ENCODE measurements at regions not wholly inside any gene's neighbourhood (a gene's known extent, or its start where the extent isn't known, plus 50 kb on each side); places are given as distances from the start of the nearest gene placed in this dataset.

DNA sequence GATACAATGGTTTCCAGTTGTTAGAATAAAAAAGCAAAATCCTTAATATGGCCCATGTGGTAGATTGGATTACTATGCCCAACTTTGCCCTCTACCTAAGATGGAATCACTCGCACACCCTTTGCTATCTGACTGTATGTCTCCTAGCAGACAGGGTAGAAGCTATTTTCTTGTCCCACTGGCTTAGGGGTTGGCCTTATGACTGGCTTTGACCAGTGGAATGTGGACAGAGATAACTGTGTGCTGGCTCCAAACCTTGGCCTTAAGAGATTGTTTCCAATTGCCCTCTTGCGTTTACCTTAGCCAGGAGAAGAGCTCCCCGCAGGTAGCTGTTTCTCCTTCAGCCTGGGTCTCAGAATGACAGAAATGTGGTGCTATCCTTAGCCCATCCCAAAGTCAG, 355.9 kb downstream of the BCOR start:
- no peak overlapping the region for H3K9ac ChIP-seq (ENCODE audit: extremely low read depth, low read length, poor library complexity, severe bottlenecking)
- Mint-ChIP-seq H3K4me3 (no peak overlapping the region), H3K9me3 (peaks cover 5% of the 10 kb centered on the region), H3K4me1 (peaks cover 3% of the 10 kb centered on the region), H3K27me3 (ENCODE audit: insufficient read depth) (peaks cover 5% of the 10 kb centered on the region), H3K27ac (no peak overlapping the region), H3K36me3 (ENCODE audit: low read depth) (no peaks in the 10 kb centered on the region)
- no peaks in the 10 kb centered on the region for H3K36me3 ChIP-seq (ENCODE audit: control insufficient read depth, insufficient read depth, low read length)
- H3K27ac ChIP-seq (ENCODE audit: low read depth, low read length): no peak overlapping the region
- TF ChIP-seq, protein P1, sequence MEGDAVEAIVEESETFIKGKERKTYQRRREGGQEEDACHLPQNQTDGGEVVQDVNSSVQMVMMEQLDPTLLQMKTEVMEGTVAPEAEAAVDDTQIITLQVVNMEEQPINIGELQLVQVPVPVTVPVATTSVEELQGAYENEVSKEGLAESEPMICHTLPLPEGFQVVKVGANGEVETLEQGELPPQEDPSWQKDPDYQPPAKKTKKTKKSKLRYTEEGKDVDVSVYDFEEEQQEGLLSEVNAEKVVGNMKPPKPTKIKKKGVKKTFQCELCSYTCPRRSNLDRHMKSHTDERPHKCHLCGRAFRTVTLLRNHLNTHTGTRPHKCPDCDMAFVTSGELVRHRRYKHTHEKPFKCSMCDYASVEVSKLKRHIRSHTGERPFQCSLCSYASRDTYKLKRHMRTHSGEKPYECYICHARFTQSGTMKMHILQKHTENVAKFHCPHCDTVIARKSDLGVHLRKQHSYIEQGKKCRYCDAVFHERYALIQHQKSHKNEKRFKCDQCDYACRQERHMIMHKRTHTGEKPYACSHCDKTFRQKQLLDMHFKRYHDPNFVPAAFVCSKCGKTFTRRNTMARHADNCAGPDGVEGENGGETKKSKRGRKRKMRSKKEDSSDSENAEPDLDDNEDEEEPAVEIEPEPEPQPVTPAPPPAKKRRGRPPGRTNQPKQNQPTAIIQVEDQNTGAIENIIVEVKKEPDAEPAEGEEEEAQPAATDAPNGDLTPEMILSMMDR (conservative IDR thresholded peaks at IDR 0.05): no peak
- 91 to 92% methylated on average over 2 to 3 of the region's 3 CpGs for WGBS, 2 experiments (ENCODE audit: insufficient coverage in 1 of 2, insufficient read length in 1 of 2)
- H3K4me1 ChIP-seq (ENCODE audit: control insufficient read depth, insufficient read depth, low read length): no peaks in the 10 kb centered on the region
- no peak for DNase-seq
- no peaks in the 10 kb centered on the region for H3K9me3 ChIP-seq (ENCODE audit: control insufficient read depth, low read length)
- H3K4me3 ChIP-seq (ENCODE audit: low read length): no peak overlapping the region
- H3K27me3 ChIP-seq (ENCODE audit: control insufficient read depth, insufficient read depth, low read length, poor library complexity, severe bottlenecking): no peaks in the 10 kb centered on the region

- Mint-ChIP-seq H3K36me3 (ENCODE audit: low read depth) (no peaks in the 10 kb centered on the region), H3K4me1 (peaks cover 3% of the 10 kb centered on the region), H3K27me3 (ENCODE audit: insufficient read depth) (peaks cover 5% of the 10 kb centered on the region), H3K9me3 (peaks cover 3% of the 10 kb centered on the region), H3K27ac (no peak overlapping the region), H3K4me3 (no peak overlapping the region)
- Histone ChIP-seq H3K9me3 (ENCODE audit: control insufficient read depth, low read length) (no peaks in the 10 kb centered on the region), H3K27ac (ENCODE audit: low read depth, low read length) (no peak overlapping the region), H3K4me3 (ENCODE audit: low read length) (no peak overlapping the region), H3K4me1 (ENCODE audit: control insufficient read depth, insufficient read depth, low read length) (no peaks in the 10 kb centered on the region), H3K27me3 (ENCODE audit: control insufficient read depth, insufficient read depth, low read length, poor library complexity, severe bottlenecking) (no peaks in the 10 kb centered on the region), H3K9ac (ENCODE audit: extremely low read depth, low read length, poor library complexity, severe bottlenecking) (no peak overlapping the region), H3K36me3 (ENCODE audit: control insufficient read depth, insufficient read depth, low read length) (no peaks in the 10 kb centered on the region)
- TF ChIP-seq, protein P1 (conservative IDR thresholded peaks at IDR 0.05): no peak
- WGBS, 2 experiments (ENCODE audit: insufficient coverage in 1 of 2, insufficient read length in 1 of 2): 94% methylated on average over 1 of the region's 2 CpGs; no CpG with 5 or more reads in 1 of the 2 experiments
- DNase-seq: no peak
Measured at GRCh38 chrX:39745818-39746217, 351.9 kb downstream of the BCOR start.

DNA sequence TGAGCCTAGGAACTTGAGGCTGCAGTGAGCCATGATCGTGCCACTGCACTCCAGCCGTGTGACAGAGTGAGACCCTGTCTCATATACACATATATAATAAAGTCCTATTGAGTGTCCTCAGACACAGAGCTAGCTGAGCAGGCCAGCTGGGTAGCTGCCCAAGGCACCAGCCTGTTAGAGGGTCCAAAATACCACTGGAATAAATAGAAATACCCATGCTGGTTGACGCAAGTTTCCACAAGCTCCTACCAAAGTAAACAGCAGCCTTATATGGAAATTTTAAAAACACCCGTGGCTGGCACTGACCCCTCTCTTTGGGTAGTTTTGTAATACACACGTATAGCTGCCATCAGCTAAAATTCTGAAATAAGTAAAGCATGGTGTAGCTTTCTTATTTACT, 348.6 kb downstream of the BCOR start:
- DNase-seq: no peak
- Mint-ChIP-seq H3K9me3 (peaks cover 16% of the 10 kb centered on the region), H3K4me3 (no peak overlapping the region), H3K36me3 (ENCODE audit: low read depth) (no peaks in the 10 kb centered on the region), H3K4me1 (peaks cover 8% of the 10 kb centered on the region), H3K27me3 (ENCODE audit: insufficient read depth) (peaks cover 9% of the 10 kb centered on the region), H3K27ac (no peak overlapping the region)
- TF ChIP-seq, protein P1 (conservative IDR thresholded peaks at IDR 0.05): no peak
- Histone ChIP-seq H3K4me3 (ENCODE audit: low read length) (no peak overlapping the region), H3K27ac (ENCODE audit: low read depth, low read length) (no peak overlapping the region), H3K36me3 (ENCODE audit: control insufficient read depth, insufficient read depth, low read length) (no peaks in the 10 kb centered on the region), H3K4me1 (ENCODE audit: control insufficient read depth, insufficient read depth, low read length) (no peaks in the 10 kb centered on the region), H3K9me3 (ENCODE audit: control insufficient read depth, low read length) (no peaks in the 10 kb centered on the region), H3K9ac (ENCODE audit: extremely low read depth, low read length, poor library complexity, severe bottlenecking) (no peak overlapping the region), H3K27me3 (ENCODE audit: control insufficient read depth, insufficient read depth, low read length, poor library complexity, severe bottlenecking) (no peaks in the 10 kb centered on the region)
- WGBS, 2 experiments (ENCODE audit: insufficient coverage in 1 of 2, insufficient read length in 1 of 2): 96 to 100% methylated on average over 2 to 4 of the region's 5 CpGs

Data from endodermal cell (in vitro differentiated cells).